ENCODE measurements at regions not wholly inside any gene's neighbourhood (a gene's known extent, or its start where the extent isn't known, plus 50 kb on each side); places are given as distances from the start of the nearest gene placed in this dataset.

DNA sequence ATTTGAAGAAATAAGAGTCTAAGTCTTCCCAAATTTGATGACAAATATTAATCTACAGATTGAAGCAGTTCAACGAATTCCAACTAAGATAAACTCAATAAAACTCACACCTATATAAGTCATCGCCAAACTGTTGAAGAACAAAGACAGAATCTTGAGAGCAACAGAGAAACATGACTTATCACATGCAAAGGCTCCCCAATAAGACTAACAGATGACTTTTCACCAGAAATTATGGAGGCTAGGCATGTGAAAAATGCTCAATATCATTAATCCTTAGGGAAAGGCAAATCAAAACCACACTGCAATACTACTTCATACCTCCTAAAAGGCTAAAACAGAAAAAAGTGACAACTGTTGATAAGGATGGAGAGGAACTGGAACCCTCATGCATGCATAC is 517.6 kb upstream of the SUCLG2 start:
- TF ChIP-seq, protein P1, sequence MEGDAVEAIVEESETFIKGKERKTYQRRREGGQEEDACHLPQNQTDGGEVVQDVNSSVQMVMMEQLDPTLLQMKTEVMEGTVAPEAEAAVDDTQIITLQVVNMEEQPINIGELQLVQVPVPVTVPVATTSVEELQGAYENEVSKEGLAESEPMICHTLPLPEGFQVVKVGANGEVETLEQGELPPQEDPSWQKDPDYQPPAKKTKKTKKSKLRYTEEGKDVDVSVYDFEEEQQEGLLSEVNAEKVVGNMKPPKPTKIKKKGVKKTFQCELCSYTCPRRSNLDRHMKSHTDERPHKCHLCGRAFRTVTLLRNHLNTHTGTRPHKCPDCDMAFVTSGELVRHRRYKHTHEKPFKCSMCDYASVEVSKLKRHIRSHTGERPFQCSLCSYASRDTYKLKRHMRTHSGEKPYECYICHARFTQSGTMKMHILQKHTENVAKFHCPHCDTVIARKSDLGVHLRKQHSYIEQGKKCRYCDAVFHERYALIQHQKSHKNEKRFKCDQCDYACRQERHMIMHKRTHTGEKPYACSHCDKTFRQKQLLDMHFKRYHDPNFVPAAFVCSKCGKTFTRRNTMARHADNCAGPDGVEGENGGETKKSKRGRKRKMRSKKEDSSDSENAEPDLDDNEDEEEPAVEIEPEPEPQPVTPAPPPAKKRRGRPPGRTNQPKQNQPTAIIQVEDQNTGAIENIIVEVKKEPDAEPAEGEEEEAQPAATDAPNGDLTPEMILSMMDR (IDR thresholded peaks at IDR 0.05; ENCODE audit: insufficient read depth, low read length) = no peak
- TF ChIP-seq POLR2AphosphoS5 (IDR thresholded peaks at IDR 0.05; ENCODE audit: low read depth) (no peak), REST (IDR thresholded peaks at IDR 0.05; ENCODE audit: insufficient replicate concordance, low read depth) (no peak)
